ENCODE measurements at regions not wholly inside any gene's neighbourhood (a gene's known extent, or its start where the extent isn't known, plus 50 kb on each side); places are given as distances from the start of the nearest gene placed in this dataset.

DNA sequence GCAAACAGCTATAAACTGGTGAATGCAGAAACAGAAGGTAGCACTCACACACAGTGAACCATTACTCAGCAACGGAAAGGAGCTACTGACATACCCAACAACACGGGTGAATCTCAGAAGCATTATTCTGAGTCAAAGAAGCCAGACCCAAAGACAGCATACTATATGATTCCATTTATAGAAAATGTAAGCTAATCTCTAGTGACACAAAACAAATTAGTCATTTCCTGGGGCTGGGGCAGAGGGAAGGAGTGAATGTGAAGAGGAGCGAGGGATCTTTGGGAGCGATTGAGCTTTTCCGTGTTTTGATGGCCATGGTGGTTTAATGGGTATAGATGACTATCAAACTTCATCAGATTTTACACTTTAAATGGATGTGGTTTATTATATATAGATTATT lies 614.6 kb downstream of the DHX35 start:
- intact Hi-C loops (cut with DNase I) = loop anchor here in 1 of 10 donors (5.0 kb wide), 1 partner anchor 1731 kb away; no protein-coding TSS in a partner anchor
- Histone ChIP-seq H3K36me3 (no peaks in the 10 kb centered on the region), H3K4me3 (no peak overlapping the region), H3K27me3 (peaks cover 0 to 28% (median 0%) of the 10 kb centered on the region in 7 donors), H3K4me1 (no peaks in the 10 kb centered on the region), H3K9me3 (peaks cover 0 to 12% (median 3%) of the 10 kb centered on the region in 11 donors), H3K27ac (no peak overlapping the region)
- WGBS, 2 donors = 72 to 78% methylated on average over 5 of the region's 5 CpGs
- DNase-seq = no peak
- no peak for ATAC-seq
- TF ChIP-seq, protein P1, sequence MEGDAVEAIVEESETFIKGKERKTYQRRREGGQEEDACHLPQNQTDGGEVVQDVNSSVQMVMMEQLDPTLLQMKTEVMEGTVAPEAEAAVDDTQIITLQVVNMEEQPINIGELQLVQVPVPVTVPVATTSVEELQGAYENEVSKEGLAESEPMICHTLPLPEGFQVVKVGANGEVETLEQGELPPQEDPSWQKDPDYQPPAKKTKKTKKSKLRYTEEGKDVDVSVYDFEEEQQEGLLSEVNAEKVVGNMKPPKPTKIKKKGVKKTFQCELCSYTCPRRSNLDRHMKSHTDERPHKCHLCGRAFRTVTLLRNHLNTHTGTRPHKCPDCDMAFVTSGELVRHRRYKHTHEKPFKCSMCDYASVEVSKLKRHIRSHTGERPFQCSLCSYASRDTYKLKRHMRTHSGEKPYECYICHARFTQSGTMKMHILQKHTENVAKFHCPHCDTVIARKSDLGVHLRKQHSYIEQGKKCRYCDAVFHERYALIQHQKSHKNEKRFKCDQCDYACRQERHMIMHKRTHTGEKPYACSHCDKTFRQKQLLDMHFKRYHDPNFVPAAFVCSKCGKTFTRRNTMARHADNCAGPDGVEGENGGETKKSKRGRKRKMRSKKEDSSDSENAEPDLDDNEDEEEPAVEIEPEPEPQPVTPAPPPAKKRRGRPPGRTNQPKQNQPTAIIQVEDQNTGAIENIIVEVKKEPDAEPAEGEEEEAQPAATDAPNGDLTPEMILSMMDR (IDR thresholded peaks at IDR 0.05) = no peak

DNA sequence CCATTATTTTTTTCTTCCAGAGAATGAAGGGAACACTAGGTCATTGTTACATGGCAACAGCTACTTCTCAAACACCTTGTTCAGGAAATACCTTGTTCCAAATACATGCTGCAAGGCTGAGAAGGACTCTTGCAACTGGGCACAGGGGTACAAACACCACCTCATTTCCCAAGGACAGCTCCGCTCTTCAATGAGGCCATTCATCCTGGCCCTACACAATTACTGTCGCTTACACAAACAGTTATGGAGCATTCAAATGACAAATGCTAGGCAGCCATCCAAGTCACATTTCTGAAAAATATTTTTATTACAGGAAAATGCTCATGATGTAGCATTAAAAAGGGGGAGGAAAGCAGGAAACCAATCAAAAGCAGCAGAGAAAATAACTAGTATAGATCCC lies 611.9 kb downstream of the DHX35 start:
- 60 to 74% methylated on average over 2 of the region's 2 CpGs for WGBS, 2 donors
- ATAC-seq (no peak), DNase-seq (no peak)
- intact Hi-C loops (cut with DNase I) = no loop called here
- Histone ChIP-seq H3K9me3 (peaks cover 0 to 12% (median 3%) of the 10 kb centered on the region in 11 donors), H3K4me3 (no peak overlapping the region), H3K36me3 (no peaks in the 10 kb centered on the region), H3K27ac (no peak overlapping the region), H3K4me1 (no peaks in the 10 kb centered on the region), H3K27me3 (peaks cover 0 to 35% (median 0%) of the 10 kb centered on the region in 7 donors)
- TF ChIP-seq, protein P1 (IDR thresholded peaks at IDR 0.05) = no peak

DNA sequence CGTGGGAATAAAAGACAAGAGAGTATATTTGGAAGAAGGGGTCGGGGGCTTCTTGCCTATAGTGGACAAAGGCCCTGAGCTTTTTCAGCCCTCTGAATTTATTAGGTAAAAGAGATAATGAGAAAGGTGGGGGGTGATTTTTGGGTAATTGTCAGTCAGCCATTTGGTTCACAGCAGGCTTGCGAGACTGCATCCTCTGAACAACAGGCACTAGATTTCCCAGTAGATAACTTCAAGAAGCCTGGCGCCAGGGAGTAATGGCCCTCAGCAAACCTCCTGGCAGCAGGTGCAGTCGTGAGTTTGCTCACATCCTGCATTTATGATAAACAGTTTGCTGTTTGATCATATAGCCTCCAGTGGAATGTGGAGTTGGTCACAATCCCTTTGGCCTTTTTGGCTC lies 609.0 kb downstream of the DHX35 start:
- Histone ChIP-seq H3K36me3 (no peaks in the 10 kb centered on the region), H3K27ac (no peak overlapping the region), H3K4me3 (no peak overlapping the region), H3K27me3 (peaks cover 0 to 31% (median 0%) of the 10 kb centered on the region in 7 donors), H3K9me3 (peaks cover 0 to 12% (median 3%) of the 10 kb centered on the region in 11 donors), H3K4me1 (no peaks in the 10 kb centered on the region)
- 54 to 67% methylated on average over 5 of the region's 5 CpGs for WGBS, 2 donors
- ATAC-seq (no peak), DNase-seq (no peak)
- intact Hi-C loops (cut with DNase I) = no loop called here
- TF ChIP-seq, protein P1 (IDR thresholded peaks at IDR 0.05) = no peak

DNA sequence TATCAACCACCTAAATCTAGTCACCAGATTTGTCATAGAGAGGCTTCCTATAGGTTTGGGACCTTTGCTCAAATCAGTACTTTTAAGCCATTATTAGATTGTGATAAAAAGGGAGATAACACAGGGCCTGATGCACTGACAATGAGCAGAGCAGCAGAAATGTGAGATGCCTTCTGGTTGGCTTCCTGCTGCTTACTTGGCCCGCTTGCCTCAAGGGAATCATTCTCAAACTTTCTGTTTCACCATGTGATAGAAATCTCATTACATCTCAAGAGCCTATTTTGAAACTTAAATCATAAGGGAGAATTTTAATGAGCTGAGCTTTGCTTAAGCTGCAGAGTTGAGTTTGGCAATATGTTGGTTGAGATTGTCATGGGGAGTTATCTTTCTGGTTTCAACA lies 606.0 kb downstream of the DHX35 start:
- intact Hi-C loops (cut with DNase I) = no loop called here
- H3K27ac ChIP-seq = no peak overlapping the region
- WGBS, 2 donors = 39 to 47% methylated on average over 1 of the region's 1 CpG

More for the DNA sequence above, 606.0 kb downstream of the DHX35 start:
- H3K4me1 ChIP-seq = no peaks in the 10 kb centered on the region
- TF ChIP-seq, protein P1 (IDR thresholded peaks at IDR 0.05) = no peak
- peaks cover 0 to 17% (median 0%) of the 10 kb centered on the region in 7 donors for H3K27me3 ChIP-seq
- no peaks in the 10 kb centered on the region for H3K36me3 ChIP-seq
- no peak overlapping the region for H3K4me3 ChIP-seq
- no peak for DNase-seq
- ATAC-seq = no peak
- H3K9me3 ChIP-seq = no peaks in the 10 kb centered on the region
